GM18868 (cell line): ENCODE measurements at regions not wholly inside any gene's neighbourhood (a gene's known extent, or its start where the extent isn't known, plus 50 kb on each side); places are given as distances from the start of the nearest gene placed in this dataset.

Experiments used
- ATAC-seq: cut with Tn5 transposase; IDR thresholded peaks from one replicate; pipeline ENCODE4 v1.9.1; 2021; ENCODE audit warnings: mild to moderate bottlenecking, moderate library complexity; ENCODE audit not compliant: unreplicated experiment

DNA sequence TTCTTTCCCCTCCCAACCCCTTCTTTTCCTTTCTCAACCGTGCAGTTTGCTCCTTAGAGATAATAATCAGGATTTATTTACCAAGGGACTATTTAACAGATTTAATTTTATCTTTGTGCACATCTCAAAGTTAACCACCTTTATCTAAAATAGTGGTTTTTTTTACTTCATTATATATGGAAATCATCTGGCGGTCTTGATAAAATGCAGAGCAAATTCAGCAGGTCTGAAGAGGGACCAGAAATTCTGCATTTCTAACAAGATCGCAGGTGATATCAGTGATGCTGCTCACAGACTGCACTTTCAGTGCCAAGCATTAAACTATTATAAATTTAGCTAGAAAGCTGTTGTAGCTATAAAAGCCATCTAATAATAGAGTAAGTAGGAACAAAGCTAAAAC lies 83.4 kb upstream of the NEGR1 start:
- no peak for ATAC-seq

DNA sequence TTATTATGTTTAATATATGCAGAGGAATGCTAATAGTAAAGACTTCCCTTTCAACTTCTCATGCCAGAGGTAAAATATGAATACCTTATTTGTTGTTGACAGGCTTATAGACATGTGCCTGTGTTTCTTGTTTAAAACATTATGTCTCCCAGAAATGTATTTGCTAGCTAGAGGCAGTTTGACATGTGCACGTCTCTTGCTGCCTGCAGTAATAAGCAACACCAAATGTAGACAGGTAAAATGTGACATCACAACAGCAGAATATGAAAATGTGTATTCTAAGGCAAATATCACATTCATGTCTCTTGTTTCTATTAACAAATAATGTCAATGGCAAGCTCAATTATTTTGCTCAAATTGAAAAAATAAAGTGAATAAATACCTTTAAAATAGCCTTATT lies 80.2 kb upstream of the NEGR1 start:
- no peak for ATAC-seq

DNA sequence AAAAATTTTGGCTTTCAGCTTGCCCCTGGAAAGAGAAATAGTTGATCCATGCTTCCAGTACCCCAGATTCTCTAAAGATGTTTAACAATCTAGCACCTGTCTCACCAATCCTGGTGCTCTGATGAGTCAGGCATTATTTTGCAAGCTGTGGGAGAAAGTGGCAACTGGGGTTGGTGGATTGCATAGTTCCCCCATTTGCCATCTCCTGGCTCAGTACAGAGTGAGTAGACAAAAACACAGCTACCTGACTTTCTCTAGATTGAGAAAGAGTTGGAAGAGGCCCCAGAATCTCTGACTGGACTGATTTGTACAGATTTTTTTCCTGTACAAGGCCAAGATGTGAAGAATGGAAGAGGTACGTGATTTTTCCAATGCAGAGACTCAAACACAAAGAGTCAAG lies 75.1 kb upstream of the NEGR1 start:
- ATAC-seq: no peak

DNA sequence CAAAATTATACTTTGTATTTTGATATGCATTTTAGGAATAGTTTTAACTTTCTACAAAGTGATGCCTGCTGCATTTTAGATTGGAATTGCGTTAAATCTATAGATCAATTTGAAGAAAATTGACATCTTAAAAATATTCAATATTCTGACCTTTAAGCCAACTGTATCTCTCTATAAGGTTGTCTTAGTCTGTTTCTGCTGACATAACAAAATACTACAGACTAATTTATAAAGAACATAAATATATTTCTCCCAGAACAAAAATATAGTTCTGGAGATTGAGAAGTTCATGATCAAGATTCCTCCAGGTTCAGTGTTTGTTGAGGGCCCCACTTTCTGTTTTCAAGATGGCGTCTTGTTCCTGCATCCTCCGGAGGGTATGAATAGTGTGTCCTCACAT lies 73.6 kb upstream of the NEGR1 start:
- no peak for ATAC-seq

DNA sequence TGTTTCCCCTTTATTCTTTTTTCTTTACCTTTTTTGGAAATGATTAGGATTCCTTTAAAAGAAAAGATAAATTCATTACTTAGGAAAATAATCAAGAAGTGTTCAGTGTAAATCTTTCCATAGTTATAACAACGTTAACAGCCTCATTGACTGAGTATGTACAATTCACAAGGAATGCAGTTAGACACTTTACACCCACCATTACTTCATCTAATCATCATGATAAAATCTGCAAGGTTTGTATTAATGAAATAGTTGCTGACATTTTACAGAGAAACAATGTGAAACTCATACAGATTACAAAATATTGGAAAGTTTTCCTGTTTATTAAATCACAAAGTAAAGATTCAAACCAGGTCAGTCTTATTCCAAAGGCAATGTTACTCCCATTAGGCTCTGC lies 59.3 kb upstream of the NEGR1 start:
- ATAC-seq: no peak

DNA sequence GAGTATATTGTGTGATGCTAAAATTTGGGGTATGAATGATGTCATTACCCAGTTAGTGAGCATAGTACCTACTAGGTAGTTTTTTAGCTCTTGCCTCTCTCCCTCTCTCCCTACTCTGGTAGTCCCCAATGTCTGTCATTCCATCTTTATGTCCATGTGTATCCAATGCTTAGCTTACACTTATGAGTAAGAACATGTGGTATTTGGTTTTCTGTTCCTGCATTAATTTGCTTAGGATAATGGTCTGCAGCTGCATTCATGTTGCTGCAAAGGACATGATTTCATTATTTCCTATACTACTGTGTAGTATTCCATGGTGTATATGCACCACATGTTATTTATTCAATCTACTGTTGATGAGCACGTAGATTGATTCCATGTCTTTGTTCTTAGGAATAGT lies 54.4 kb upstream of the NEGR1 start:
- ATAC-seq: no peak
